HG03196 (cell line): ENCODE measurements at regions not wholly inside any gene's neighbourhood (a gene's known extent, or its start where the extent isn't known, plus 50 kb on each side); places are given as distances from the start of the nearest gene placed in this dataset.
"Not testable (repeated sequence)": the region's sequence is repeated elsewhere in the genome, so short reads cannot be mapped to it uniquely, and the experiment has no call there.

Source experiments
- ATAC-seq: cut with Tn5 transposase; IDR thresholded peaks from one replicate; pipeline ENCODE4 v1.9.1; 2021; ENCODE audit not compliant: unreplicated experiment

DNA sequence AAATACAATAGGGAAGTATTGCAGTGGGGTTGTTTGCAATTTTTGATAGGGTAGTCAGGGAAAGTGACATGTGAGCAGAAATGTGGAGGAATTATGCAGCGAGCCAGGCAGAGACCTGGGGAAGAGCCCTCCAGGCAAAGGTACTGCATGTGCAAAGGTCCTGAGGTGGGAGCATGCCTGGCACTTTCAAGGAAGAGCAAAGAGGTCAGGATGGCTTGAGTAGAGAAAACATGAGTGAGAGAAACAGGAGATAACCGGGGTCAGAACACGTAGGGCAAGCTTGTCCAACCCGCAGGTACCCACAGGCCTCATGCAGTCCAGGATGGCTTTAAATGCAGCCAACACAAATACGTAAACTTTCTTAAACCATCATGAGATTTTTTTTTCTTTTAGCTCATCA, 71.0 kb downstream of the COQ2 start:
- ATAC-seq, result no peak

DNA sequence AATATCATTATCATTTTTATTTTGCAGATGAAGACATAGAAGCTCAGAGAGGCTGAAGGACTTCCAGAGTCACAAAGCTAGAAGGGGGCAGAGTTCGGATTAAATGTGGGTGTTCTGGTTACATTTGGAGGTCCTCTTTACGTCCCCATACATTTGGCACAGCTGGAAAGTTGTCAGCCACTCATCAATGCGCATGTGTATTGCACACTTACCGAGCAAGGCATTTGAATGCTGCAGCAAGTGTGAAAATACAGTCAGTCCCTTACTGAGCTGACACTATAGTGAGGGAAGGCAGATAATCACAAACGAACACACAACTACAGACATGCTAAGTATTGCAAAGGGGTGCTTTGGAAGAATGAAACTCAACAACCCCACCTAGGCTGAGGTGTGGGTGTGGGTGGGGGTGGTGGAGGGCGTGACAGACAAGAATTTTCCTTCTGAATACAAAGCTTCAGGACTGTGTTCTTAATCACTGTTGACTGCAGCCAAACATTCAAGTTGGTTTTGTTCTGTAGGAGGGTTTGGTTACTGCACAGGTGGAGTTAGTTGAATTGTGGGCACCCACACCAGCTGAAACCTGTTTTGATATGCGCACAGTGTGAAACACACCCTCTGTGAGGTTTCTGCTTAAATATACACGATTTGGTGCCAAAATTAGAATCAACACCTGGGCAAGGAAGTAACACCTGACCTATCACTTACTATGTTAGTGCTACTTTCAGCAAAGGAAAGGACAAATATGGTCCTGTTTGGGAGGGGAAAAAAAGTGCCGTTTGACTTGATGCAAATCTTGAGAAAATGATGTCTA, 72.4 kb downstream of the COQ2 start:
- peak; percentile 72 for ATAC-seq

DNA sequence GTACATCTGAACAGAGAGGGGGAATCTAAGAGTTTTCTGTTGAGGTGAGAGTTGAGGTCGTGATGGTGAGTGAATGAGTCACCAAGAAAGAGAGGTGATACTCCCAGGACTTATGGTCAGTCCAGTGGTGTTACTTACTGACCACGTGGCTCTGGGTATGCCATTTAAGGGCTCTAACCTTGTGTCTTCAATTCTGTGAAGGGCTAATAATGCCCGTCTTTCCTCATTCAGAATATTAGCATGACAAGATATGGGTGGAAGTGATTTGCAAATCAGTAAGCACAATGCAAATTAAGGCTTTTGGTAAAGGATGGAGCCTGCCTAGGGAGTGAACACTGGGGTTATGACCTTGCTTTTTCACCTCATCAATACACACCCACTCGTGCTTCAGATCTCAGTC, 75.2 kb downstream of the COQ2 start:
- no peak for ATAC-seq

DNA sequence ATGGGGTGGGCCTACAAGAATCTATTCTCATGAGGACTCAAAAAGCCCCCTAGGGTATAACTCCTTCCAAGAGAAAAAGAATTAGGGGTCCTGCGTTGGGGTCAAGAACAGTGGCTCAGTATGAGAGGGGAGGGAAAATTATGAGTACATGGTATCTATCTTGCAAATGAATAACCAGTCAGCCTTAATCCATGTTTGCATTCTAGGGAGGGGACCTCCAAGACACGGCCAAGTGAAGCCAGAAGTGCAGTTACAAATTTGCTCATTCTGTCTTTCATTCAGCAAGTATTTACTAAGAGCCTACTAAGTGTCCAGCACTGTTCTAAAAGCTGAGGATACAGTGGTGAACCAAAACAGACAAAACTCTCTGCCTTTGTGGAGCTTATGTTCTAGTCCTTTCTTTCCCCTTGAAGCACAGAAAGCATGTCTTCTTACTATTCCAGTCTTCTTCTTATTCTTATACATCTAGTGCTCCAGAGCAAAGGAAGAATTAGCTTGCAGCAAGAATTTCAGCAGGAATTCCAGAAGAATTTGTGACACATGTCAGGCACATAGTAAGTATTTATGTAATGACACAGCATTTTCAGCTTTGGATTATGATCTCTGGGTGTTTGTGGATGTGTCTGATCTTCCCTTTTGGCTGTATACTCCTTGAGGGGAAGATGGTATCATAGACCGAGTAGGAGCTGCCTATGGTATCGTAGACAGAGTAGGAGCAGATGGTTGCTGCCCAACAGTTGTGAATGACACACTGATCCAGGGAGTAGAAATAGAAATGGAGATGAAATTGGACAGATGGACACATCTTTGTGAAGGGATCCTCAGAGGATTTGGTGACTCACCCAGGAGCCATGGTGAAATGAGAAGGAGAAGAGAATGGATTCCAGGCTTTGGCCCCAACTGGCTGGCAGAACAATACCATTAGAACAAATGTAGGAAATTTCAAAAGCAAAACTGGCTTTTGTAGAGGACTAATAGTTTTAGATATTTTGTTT, 75.9 kb downstream of the COQ2 start:
- no peak for ATAC-seq

DNA sequence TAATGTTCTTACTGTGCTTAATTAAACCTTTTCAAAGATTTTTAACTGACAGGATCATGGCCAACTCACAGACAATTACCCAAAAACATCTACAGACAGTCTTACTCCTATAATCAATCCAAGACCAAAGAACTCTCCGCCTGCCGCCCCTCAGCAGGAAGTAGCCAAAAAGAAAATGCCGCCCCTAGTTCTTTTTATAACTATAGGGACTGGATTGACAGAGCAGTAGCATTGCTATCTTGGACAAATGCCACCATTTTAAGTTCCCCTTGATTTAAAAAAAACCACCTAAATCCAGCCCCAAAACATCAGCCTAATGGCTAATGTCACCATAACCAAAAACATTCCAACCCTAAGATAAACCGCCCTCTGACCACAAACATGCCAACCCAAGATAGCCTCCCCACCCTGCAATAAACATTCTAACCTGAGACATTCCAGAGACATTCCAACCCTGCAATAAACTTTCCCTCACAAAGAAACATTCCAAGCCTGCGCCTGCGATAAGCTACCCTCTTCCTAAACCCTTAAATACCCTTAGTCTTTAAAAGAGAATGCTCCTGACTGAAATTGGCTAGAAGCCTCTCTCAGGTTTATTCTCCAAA, 77.0 kb downstream of the COQ2 start:
- ATAC-seq, result no peak

DNA sequence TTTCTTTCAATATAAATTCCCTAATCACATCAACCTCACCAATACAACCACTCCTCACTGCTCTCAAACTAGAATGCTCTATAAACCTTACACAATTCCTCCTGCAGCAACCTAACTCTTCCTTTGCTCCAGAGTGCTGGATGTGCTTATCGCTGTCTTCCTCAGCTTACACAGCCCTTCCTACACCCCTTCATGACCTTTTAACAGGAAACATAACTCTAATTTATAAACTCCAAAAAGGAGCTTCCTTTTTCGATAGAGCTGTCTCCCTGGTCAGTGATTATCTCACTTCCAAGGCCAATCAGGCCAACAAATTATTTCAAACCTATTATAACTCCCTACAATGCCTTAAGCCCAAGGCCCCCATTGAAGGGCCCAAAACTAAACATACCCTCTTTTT, 78.8 kb downstream of the COQ2 start:
- no peak for ATAC-seq

DNA sequence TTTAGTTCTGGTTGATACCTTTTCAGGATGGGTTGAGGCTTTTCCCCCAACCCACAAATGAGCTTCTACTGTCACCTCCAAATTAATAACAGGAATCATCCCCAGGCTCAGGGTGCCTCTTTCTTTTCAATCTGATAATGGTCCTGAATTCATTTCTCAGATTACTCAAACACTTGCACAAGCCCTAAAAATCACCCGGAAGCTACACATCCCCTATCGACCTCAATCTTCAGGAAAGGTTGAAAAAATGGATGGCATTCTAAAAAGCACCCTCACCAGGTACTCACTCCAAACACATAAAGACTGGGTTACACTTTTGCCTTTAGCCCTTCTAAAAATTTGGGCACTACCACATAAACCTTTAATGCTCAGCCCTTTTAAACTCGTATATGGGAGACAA, 79.9 kb downstream of the COQ2 start:
- no peak for ATAC-seq

DNA sequence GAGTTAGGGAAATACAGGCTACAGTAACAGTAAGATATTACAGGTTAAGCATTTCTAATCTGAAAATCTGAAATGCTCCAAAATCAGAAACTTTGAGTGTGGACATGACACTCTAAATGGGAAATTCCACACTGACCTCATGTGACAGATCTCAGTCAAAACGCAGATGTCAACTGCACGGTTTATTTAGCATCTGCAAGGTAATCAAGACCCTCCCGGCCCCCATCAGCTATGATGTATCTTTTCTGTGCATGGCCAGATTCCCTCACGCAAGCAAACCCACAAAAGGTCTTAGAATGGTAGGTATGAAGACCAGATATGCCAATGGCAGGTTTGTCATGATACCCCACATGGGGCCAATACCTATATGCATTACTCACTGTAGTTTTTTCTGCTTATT, 82.8 kb downstream of the COQ2 start:
- no peak for ATAC-seq

DNA sequence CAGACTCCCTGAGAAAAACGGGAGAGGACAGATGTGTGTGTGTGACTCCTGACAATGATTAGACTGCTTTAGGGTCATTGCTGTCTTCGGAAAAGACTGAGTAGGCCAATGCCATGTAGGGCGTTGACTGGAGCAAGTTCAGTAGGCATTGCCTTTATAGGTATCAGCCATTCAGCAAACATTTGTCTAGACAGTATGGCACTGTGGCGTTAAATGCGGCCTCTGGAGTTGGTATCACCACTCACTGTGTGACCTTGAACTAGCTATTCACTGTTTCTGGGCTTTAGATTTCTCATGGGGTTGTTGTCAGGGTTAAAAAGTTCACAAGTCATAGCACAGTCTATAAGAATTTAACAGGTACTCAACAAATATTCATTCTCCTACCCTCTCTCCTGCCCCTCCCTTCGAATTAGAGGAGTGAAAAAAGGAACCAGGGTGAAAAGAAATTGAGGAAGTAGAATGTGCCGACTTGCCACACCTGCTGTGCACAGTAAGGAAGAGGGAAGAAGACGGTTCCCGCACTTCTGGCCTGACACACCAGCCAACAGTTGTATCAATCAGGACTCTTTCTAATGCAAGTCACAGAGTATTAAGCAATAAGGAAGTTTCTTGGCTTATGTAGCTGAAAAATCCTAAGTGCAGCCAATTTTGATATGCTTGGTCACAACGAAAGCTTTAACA, 83.2 kb upstream of the PLAC8 start:
- no peak for ATAC-seq

DNA sequence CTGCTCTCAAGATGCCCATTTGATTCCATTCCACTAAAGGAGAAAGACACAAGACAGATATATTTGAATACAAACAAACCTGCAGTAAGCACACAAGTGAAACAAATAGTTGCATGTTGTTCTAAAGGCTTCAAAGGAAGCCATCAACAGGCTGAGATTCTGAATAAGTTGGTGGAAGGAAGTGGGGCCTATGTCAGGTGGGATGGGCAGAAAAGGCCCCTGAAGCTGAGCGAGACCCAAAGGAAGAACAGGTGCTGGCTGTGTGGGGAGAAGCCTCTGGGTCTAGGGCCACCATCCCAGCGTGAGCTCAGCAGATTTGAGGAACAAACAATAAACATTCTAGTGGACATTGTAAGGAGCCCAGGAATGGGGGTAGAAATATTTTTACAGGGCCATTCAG, 82.4 kb upstream of the PLAC8 start:
- ATAC-seq, result no peak

DNA sequence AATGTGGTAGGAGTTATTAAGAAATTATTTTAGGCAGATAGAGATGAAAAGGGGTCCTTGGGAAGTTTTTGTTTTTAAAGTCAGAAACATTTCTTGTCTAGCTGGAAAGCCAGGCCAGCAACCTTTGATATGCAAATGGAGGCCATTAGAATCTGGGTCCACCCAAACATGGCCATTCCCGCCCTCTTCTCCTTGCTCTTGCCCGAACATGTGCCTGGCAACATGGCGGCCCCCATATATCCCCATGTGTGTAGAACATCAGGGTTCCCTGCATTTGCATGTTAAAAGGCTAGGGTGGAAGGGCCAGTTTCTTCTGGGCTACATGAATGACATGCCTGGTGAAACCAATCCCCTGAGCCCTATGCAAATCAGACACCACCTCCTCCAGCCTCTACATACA, 80.7 kb upstream of the PLAC8 start:
- ATAC-seq, result no peak

DNA sequence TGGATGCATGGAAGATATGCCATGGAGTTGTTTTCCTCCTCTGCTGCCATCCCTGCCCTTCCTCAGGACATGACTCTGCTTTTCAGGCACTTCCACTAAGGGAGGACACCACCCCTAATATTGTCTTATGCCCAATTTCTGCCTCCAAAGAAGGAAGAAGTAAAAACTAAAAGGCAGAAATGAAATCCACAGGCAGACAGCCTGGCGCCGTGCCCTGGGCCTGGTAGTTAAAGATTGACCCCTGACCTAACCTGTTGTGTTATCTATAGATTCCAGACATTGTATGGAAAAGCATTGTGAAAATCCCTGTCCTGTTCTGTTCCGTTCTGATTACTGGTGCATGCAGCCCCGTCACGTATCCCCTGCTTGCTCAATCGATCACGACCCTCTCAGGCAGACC, 80.1 kb upstream of the PLAC8 start:
- not testable (repeated sequence) for ATAC-seq

DNA sequence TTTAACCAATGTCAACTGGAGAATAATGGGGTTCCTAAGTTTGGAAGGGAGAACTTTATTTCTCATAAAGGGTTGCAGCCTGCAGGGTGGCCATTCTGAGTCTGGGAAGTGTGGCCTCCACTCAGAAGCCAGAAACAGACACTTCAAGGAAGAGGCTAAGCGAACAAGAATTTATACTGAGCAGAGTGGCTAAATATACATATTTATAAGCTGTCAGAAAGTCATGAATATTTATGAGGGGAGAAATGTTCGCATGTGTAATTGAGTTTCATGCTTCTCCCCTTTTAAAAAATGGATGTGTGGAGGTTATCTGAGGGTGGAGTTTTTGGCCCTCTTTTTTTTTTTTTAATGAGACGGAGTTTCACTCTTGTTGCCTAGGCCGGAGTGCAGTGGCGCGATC, 78.1 kb upstream of the PLAC8 start:
- no peak for ATAC-seq

DNA sequence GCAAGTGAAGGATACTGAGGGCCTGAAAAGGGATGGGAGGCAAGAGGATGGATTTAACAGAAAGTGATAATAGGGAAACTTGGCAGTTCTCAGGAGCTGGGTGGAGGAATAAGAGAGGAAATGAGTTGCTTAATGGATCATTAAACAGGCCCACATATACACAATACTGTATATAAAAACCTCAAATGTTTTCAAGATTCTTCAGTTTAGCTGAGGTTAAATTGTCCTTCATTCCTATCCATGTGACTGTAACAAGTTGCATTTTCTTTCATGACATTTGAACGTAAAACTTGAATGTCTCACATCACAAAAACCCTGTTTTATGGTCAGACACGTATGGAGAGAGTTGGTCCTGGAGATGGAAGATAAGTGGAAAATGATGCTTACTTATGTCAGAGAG, 76.5 kb upstream of the PLAC8 start:
- ATAC-seq, result no peak

DNA sequence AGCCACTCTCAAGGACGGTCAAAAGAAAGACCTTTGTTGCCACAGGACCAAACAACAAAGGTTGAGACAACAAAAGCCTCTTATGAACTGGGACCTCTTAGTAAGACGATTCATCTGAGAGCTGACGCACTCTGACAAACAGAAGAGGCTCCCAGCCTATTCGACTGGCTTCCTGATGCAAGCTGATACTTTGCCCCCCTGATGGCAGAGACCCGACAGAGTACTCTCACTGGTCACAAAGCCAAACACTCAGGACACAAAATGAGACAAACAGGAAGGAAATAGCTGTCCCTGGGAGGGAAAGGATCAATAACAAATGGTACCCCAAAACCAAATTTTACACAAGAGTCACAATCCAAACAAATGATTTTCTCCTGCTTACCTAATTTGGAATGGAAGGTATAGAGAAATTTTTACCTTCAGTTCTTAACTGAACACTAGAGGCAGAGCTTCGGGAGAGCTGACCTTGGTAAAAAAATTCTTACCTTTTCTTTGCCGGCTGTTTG, 75.2 kb upstream of the PLAC8 start:
- no peak for ATAC-seq

DNA sequence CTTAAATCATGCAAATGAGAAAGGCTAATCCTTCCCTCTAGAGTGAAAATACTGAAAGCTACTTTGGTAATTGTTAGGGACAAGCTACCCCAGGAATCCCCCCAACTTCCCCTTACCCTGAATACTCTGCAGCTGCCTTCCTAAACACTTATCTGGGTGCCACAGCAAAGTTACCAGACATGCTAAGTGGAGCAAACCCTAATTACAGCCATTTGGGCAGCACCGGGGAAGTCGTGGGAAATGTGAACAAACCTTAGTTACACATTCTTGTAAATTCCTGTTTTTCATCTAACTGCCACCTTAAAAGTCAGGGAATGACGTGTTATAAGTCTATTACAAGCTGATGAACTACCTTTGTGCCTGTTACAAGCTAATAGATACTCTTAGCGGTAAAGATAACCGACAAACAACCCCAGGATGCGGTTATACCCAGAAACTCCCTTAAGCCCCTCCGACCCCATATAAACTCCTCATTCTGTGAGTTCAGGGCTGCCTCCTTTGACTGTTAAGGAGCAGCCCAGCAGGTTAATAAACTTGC, 66.0 kb upstream of the PLAC8 start:
- ATAC-seq, result peak; percentile 65

DNA sequence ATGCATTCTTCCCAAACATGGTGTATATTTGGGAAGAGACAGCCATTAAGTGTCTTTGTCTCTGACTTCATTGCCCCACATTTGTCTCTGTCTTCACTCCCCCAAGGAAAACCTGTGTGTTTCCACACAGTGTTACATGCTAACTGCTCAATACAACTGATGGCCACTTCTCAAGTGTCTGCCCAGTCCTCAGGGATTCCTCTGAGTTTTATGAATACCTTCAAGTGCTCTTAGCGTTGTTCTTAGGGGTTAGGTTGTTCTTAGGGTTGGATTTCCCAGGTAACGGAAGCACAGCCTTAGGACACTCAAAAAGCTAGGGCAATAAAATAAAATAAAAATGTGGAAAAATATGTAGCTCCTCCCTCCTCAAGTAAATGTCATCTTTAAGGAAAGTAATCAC, 64.7 kb upstream of the PLAC8 start:
- ATAC-seq, result no peak

DNA sequence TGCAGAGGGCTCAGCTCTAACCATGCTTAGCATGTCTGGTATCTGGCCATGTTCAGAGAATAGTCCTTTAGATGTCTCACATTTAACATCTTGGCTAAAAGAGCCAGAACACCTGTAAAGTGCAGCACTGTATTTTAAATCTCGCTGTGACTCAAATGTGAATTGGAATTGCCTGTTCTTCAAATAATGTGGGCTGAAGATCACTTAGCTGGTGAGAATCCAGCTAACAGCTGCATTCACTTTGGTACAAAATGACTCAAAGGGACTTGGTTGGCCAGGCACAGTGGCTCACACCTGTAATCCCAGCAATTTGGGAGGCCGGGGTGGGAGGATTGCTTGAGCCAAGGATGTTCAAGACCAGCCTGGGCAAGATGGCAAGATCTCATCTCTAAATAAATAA, 63.5 kb upstream of the PLAC8 start:
- ATAC-seq, result no peak

DNA sequence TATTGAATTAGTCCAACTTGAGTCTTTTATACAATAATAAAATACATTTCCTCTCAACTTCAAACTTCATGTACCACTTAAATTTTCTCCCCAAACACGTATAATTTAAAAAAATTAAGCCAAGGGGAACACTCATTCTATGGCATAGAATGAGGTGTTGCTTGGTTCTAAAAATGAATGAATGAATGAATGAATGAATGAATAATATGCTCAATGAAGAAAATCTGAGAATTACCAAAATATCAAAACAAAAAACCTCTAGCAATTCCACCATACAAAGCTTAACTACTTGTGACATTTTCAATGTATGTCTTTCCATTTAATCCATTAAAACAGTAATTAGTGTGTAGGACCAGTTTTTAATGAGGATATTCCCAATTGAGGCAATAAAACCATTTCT, 62.7 kb upstream of the PLAC8 start:
- ATAC-seq, result no peak

DNA sequence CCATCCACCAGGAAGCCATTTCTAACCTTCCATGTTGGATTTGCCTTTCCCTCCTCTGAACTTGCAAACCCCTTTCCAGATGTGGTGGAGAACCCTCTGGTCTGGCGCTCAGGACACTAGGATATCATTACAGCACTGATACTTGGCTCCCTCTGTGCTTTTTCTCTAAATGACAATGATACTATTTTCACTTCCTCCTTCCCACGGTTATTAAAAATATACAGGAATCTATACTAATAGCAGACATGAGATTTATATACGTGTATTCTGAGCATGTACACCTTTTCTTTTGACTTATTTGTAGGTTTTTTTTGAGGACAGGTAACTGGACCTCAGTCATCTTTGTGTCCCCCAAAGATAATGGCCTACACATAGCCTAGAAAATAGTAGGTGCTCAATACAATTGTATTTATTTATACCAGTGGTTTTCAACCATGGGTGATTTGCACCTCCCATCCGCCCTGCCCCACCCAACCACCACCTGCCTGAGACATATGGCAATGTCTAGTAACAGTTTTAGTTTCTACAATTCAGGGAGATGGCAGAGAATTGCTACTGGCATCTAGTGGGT, 60.4 kb upstream of the PLAC8 start:
- ATAC-seq, result peak; percentile 66
